ENCODE measurements at regions not wholly inside any gene's neighbourhood (a gene's known extent, or its start where the extent isn't known, plus 50 kb on each side); places are given as distances from the start of the nearest gene placed in this dataset.

- TF ChIP-seq E4F1 (IDR thresholded peaks at IDR 0.05; ENCODE audit: borderline replicate concordance, partially characterized antibody) (no peak), YBX1 (IDR thresholded peaks at IDR 0.05) (no peak), CHD1 (IDR thresholded peaks at IDR 0.05; ENCODE audit: low read depth, low read length) (no peak), REST (IDR thresholded peaks at IDR 0.05; ENCODE audit: low read depth, low read length) (no peak), NKRF (conservative IDR thresholded peaks at IDR 0.05) (no peak), POLR2A (IDR thresholded peaks at IDR 0.05; ENCODE audit: low read depth, low read length) (no peak)
Measured at GRCh38 chr18:73850782-73851181, 296.9 kb downstream of the FBXO15 start (continued).
